ENCODE measurements at regions not wholly inside any gene's neighbourhood (a gene's known extent, or its start where the extent isn't known, plus 50 kb on each side); places are given as distances from the start of the nearest gene placed in this dataset.
"Not testable (repeated sequence)": the region's sequence is repeated elsewhere in the genome, so short reads cannot be mapped to it uniquely, and the experiment has no call there.

DNA sequence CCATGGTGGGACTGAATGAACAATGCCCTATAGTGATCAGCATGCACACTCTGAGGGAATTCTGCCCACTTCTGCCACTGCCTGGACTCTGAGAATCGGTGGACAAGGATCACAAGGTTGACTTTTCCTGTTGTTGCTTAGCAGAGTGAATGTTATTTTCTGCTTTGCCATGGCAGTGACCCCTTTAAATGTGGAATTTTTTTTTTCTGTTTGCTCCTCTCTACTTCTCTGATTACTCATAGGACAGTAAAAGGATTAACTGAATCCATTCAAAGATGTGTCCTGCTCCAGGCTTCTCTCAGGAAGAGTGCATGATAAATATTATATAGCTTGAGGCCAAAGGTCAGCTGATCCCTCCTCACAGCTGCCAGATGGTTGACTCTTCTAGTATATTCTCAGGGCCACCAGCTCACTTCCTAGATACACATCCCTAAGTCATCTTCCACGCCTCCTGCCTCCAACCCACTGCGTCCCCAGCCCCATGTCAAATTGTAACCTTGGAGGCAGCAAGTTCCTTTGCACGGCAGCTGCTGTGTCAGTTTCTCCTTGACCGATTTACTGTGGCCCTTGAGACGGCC is 74.0 kb upstream of the RALGPS2 start:
- no peak overlapping the region for H3K9ac ChIP-seq (ENCODE audit: insufficient read length, low read depth)
- no peaks in the 10 kb centered on the region for H3K9me3 ChIP-seq (ENCODE audit: insufficient read depth, low read length)
- TF ChIP-seq YY1 (IDR thresholded peaks at IDR 0.05; ENCODE audit: insufficient read depth, insufficient read length) = no peak
- no peak for TF ChIP-seq ZNF274 (IDR thresholded peaks at IDR 0.05; ENCODE audit: low read depth, low read length)
- no peak for TF ChIP-seq SUZ12 (IDR thresholded peaks at IDR 0.05; ENCODE audit: extremely low read depth, insufficient read depth, insufficient read length)
- no peak overlapping the region for H3K4me3 ChIP-seq (ENCODE audit: insufficient read length, low read depth)
- no peaks in the 10 kb centered on the region for H3K4me1 ChIP-seq (ENCODE audit: insufficient read depth, insufficient read length)
- H3K36me3 ChIP-seq (ENCODE audit: insufficient read depth, insufficient read length, low read length) = no peaks in the 10 kb centered on the region
- H3K27me3 ChIP-seq (ENCODE audit: insufficient read depth, insufficient read length) = no peaks in the 10 kb centered on the region
- DNase-seq (ENCODE audit: low read depth, low spot score) = no peak

DNA sequence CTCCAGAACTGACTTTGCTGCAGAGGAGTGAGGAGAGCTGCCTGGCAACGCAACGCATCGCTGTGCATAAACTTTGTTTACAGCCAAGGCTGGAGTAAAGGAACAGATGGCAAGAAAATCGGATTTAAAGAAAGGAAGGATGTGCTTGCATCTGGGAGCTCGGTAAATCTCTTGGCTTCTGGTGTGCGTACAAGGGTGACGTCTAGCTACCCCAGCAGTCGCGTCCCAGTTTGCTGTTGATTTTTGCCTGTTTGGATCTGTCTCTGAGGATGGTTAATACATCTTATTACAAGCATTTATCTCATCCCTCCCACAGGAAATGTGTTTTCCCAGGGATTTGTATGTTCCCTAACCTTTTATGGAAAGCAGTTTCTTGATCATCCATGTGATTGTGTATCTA is 73.3 kb upstream of the RALGPS2 start:
- Histone ChIP-seq H3K4me3 (ENCODE audit: insufficient read length, low read depth) (no peak overlapping the region), H3K36me3 (ENCODE audit: insufficient read depth, insufficient read length, low read length) (no peaks in the 10 kb centered on the region), H3K4me1 (ENCODE audit: insufficient read depth, insufficient read length) (no peaks in the 10 kb centered on the region), H3K9me3 (ENCODE audit: insufficient read depth, low read length) (no peaks in the 10 kb centered on the region), H3K27me3 (ENCODE audit: insufficient read depth, insufficient read length) (no peaks in the 10 kb centered on the region), H3K9ac (ENCODE audit: insufficient read length, low read depth) (no peak overlapping the region)
- DNase-seq (ENCODE audit: low read depth, low spot score) = no peak
- no peak for TF ChIP-seq ZNF274 (IDR thresholded peaks at IDR 0.05; ENCODE audit: low read depth, low read length)
- TF ChIP-seq YY1 (IDR thresholded peaks at IDR 0.05; ENCODE audit: insufficient read depth, insufficient read length) = no peak
- TF ChIP-seq SUZ12 (IDR thresholded peaks at IDR 0.05; ENCODE audit: extremely low read depth, insufficient read depth, insufficient read length) = no peak

DNA sequence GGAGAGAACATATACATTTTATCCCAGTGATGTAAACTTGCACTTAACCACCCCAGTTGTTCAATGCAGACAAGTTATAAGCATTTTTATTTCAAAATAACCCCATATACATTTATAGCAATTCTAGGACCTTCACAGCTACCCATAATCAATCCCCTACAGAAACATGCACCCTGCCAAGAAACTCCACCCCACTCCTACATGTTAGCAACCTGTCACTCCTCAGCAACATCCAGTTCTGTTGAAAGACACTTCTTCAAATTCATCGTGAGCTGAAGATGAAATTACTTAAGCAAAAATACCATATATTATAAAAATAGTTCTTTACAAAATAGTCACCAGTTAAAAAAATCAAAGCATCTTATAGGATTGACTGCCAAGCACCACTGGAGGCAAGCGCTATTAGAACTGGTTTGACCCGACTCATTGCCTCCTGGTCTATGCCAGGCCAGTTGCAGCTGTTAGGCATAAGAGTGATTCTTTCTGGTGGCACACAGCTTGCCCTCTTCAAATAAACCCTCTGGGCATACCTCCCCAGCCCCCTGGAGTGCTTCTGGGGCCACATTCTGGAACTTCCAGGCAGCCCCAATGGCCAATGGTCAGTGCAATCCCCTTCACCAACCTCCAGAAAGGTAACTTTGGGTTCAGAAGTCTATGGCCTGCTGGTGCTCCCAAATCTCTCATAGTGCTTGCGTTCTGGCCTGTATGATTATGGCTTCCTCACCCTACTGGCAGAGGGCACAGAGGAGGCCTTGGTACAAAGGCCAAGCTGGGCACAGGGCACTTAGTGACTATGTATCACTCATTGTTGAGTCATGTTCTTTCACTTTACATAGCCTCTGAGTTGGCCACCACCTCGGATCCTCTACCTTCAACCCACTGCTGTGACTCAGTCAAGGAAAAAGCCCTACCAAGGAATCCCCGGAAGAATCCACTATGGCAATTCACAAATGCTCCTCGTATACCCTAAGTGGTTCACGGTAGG is 72.2 kb upstream of the RALGPS2 start:
- H3K9me3 ChIP-seq (ENCODE audit: insufficient read depth, low read length) = no peaks in the 10 kb centered on the region
- no peaks in the 10 kb centered on the region for H3K36me3 ChIP-seq (ENCODE audit: insufficient read depth, insufficient read length, low read length)
- H3K4me1 ChIP-seq (ENCODE audit: insufficient read depth, insufficient read length) = no peaks in the 10 kb centered on the region
- H3K9ac ChIP-seq (ENCODE audit: insufficient read length, low read depth) = no peak overlapping the region
- no peaks in the 10 kb centered on the region for H3K27me3 ChIP-seq (ENCODE audit: insufficient read depth, insufficient read length)
- no peak for DNase-seq (ENCODE audit: low read depth, low spot score)
- no peak overlapping the region for H3K4me3 ChIP-seq (ENCODE audit: insufficient read length, low read depth)
- TF ChIP-seq ZNF274 (IDR thresholded peaks at IDR 0.05; ENCODE audit: low read depth, low read length) (no peak), YY1 (IDR thresholded peaks at IDR 0.05; ENCODE audit: insufficient read depth, insufficient read length) (no peak), SUZ12 (IDR thresholded peaks at IDR 0.05; ENCODE audit: extremely low read depth, insufficient read depth, insufficient read length) (no peak)

DNA sequence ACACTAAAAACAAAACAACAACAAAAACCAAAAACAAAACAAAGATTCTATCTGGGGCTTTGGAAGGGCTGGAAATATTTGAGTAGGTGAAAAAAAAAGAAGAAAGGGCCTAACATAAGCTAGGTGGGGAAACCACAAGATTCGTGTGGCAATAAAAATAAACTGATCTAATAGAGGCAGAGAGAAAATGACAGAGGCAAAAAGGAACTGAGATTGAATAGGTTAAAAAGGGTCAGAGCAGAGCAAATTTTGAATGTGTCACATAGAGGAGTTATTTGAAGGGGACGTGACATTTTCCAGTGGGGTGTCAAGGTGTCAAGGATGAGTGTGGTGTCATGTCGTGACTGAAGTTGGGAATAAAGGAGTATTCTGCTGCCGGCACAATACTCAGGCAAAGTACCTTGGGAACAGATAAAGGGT is 65.2 kb upstream of the RALGPS2 start:
- no peak for DNase-seq (ENCODE audit: low read depth, low spot score)
- no peaks in the 10 kb centered on the region for H3K27me3 ChIP-seq (ENCODE audit: insufficient read depth, insufficient read length)
- H3K4me1 ChIP-seq (ENCODE audit: insufficient read depth, insufficient read length) = no peaks in the 10 kb centered on the region
- TF ChIP-seq ZNF274 (IDR thresholded peaks at IDR 0.05; ENCODE audit: low read depth, low read length) (no peak), YY1 (IDR thresholded peaks at IDR 0.05; ENCODE audit: insufficient read depth, insufficient read length) (no peak), SUZ12 (IDR thresholded peaks at IDR 0.05; ENCODE audit: extremely low read depth, insufficient read depth, insufficient read length) (no peak)
- no peaks in the 10 kb centered on the region for H3K36me3 ChIP-seq (ENCODE audit: insufficient read depth, insufficient read length, low read length)
- no peak overlapping the region for H3K9ac ChIP-seq (ENCODE audit: insufficient read length, low read depth)
- no peak overlapping the region for H3K4me3 ChIP-seq (ENCODE audit: insufficient read length, low read depth)
- no peaks in the 10 kb centered on the region for H3K9me3 ChIP-seq (ENCODE audit: insufficient read depth, low read length)

DNA sequence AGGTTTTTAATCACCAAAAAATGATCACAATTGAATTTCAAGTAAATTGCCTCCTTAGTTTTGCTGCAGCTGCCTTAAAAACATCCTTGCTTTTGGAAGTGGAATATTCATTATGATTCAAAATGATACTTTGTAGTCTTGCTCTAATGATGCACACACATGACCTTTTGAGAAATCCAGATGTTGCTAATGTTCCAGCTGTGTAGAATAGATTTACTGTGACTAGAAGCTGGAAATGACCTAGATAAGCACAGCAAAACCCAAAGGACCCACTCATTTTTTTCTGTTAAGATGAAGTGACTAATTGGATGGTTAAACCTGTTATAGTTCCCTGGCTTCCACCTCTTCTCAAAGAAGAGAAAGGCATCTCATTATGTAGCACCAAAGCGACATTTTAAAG is 64.6 kb upstream of the RALGPS2 start:
- Histone ChIP-seq H3K4me1 (ENCODE audit: insufficient read depth, insufficient read length) (no peaks in the 10 kb centered on the region), H3K4me3 (ENCODE audit: insufficient read length, low read depth) (no peak overlapping the region), H3K9ac (ENCODE audit: insufficient read length, low read depth) (no peak overlapping the region), H3K27me3 (ENCODE audit: insufficient read depth, insufficient read length) (no peaks in the 10 kb centered on the region), H3K36me3 (ENCODE audit: insufficient read depth, insufficient read length, low read length) (no peaks in the 10 kb centered on the region), H3K9me3 (ENCODE audit: insufficient read depth, low read length) (no peaks in the 10 kb centered on the region)
- no peak for DNase-seq (ENCODE audit: low read depth, low spot score)
- no peak for TF ChIP-seq ZNF274 (IDR thresholded peaks at IDR 0.05; ENCODE audit: low read depth, low read length)
- no peak for TF ChIP-seq SUZ12 (IDR thresholded peaks at IDR 0.05; ENCODE audit: extremely low read depth, insufficient read depth, insufficient read length)
- no peak for TF ChIP-seq YY1 (IDR thresholded peaks at IDR 0.05; ENCODE audit: insufficient read depth, insufficient read length)

DNA sequence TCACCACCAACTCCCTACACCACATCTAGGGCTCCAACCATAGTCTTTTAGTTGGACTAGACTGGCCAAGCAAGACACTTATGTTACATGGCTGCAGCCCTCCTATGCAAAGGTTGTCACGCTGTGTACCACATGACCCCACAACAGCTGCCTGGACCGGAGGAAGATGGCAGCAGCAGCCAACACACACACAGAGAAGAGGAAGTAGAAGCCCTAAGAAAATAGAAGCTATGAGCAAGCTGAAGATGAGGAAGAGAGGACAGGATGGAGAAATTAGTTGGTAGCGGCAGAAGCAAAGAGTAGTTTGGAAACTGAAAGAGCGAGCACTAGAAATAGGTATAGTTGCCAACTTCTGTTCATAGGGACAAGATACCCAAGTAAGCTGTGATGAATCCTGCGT is 60.8 kb upstream of the RALGPS2 start:
- DNase-seq (ENCODE audit: low read depth, low spot score) = no peak
- Histone ChIP-seq H3K9me3 (ENCODE audit: insufficient read depth, low read length) (no peaks in the 10 kb centered on the region), H3K36me3 (ENCODE audit: insufficient read depth, insufficient read length, low read length) (no peaks in the 10 kb centered on the region), H3K4me1 (ENCODE audit: insufficient read depth, insufficient read length) (no peaks in the 10 kb centered on the region), H3K27me3 (ENCODE audit: insufficient read depth, insufficient read length) (no peaks in the 10 kb centered on the region), H3K9ac (ENCODE audit: insufficient read length, low read depth) (no peak overlapping the region), H3K4me3 (ENCODE audit: insufficient read length, low read depth) (no peak overlapping the region)
- TF ChIP-seq ZNF274 (IDR thresholded peaks at IDR 0.05; ENCODE audit: low read depth, low read length) (no peak), SUZ12 (IDR thresholded peaks at IDR 0.05; ENCODE audit: extremely low read depth, insufficient read depth, insufficient read length) (no peak), YY1 (IDR thresholded peaks at IDR 0.05; ENCODE audit: insufficient read depth, insufficient read length) (no peak)

DNA sequence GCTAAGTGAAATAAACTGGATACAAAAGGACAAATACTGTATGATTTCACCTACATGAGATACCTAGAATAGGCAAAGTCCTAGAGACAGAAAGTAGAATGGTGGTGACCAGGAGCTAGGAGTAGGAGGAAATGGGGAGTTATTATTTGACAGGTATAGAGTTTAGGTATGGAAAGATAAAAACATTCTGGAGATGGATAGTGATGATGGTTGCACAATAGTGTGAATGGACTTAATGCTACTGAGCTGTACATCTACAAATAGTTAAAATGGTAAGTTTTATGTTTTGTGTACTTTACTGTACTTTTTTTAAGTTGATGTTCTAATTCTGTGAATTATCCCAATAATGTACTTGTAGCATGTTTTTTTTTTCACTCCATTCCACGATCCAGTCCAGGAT is 59.5 kb upstream of the RALGPS2 start:
- no peaks in the 10 kb centered on the region for H3K9me3 ChIP-seq (ENCODE audit: insufficient read depth, low read length)
- DNase-seq (ENCODE audit: low read depth, low spot score) = no peak
- no peak overlapping the region for H3K9ac ChIP-seq (ENCODE audit: insufficient read length, low read depth)
- no peaks in the 10 kb centered on the region for H3K36me3 ChIP-seq (ENCODE audit: insufficient read depth, insufficient read length, low read length)
- H3K4me3 ChIP-seq (ENCODE audit: insufficient read length, low read depth) = no peak overlapping the region
- TF ChIP-seq SUZ12 (IDR thresholded peaks at IDR 0.05; ENCODE audit: extremely low read depth, insufficient read depth, insufficient read length) (no peak), ZNF274 (IDR thresholded peaks at IDR 0.05; ENCODE audit: low read depth, low read length) (no peak), YY1 (IDR thresholded peaks at IDR 0.05; ENCODE audit: insufficient read depth, insufficient read length) (no peak)
- no peaks in the 10 kb centered on the region for H3K27me3 ChIP-seq (ENCODE audit: insufficient read depth, insufficient read length)
- H3K4me1 ChIP-seq (ENCODE audit: insufficient read depth, insufficient read length) = no peaks in the 10 kb centered on the region

DNA sequence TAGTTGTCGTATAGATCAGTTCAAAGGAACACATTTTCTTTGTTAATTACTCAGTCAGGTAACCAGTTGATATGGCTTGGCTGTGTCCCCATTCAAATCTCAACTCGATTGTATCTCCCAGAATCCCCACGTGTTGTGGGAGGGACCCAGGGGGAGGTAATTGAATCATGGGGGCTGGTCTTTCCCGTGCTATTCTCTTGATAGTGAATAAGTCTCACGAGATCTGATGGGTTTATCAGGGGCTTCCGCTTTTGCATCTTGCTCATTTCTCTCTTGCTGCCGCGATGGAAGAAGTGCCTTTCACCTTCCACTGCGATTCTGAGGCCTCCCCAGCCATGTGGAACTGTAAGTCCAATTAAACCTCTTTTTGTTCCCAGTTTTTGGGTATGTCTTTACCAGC is 58.2 kb upstream of the RALGPS2 start:
- H3K36me3 ChIP-seq (ENCODE audit: insufficient read depth, insufficient read length, low read length); H3K4me1 ChIP-seq (ENCODE audit: insufficient read depth, insufficient read length); H3K27me3 ChIP-seq (ENCODE audit: insufficient read depth, insufficient read length); H3K9me3 ChIP-seq (ENCODE audit: insufficient read depth, low read length); H3K4me3 ChIP-seq (ENCODE audit: insufficient read length, low read depth); H3K9ac ChIP-seq (ENCODE audit: insufficient read length, low read depth); DNase-seq (ENCODE audit: low read depth, low spot score): not testable (repeated sequence)
